OCI-LY3 (cell line): ENCODE measurements at regions not wholly inside any gene's neighbourhood (a gene's known extent, or its start where the extent isn't known, plus 50 kb on each side); places are given as distances from the start of the nearest gene placed in this dataset.

Experiments used
- H2AFZ ChIP-seq: fragments of 200-600, 300-600 bp; shearing (Covaris generic); 2 replicates; pipeline ENCODE4 v1.6.0; 2014; ENCODE audit warnings: antibody characterized with exemption, low read depth, low read length
- H3K27ac ChIP-seq: fragments of 200-600, 300-600 bp; sonication (generic); 2 replicates; pipeline ENCODE4 v1.5.1; 2014; ENCODE audit warnings: mild to moderate bottlenecking, low read length, moderate library complexity, mixed read lengths
- H3K27me3 ChIP-seq: fragments of 200-600, 300-600 bp; sonication (generic); 2 replicates; pipeline ENCODE4 v1.6.1; 2014; ENCODE audit warnings: low read depth, low read length, mixed read lengths
- H3K36me3 ChIP-seq: fragments of 200-600, 300-600 bp; sonication (generic); replicated peaks from 2 replicates; pipeline ENCODE3; 2014; ENCODE audit warnings: low read depth, low read length, mixed read lengths
- H3K4me1 ChIP-seq: fragments of 300-600, 200-600 bp; sonication (generic); 2 replicates; pipeline ENCODE4 v1.6.1; 2014; ENCODE audit warnings: low read length, mixed read lengths
- H3K4me2 ChIP-seq: fragments of 200-600, 300-600 bp; sonication (generic); 2 replicates; pipeline ENCODE4 v1.6.1; 2014; ENCODE audit warnings: low read length, mixed read lengths
- H3K4me3 ChIP-seq: fragments of 300-600, 200-600 bp; sonication (generic); 2 replicates; pipeline ENCODE4 v1.5.1; 2014; ENCODE audit warnings: antibody characterized with exemption, mild to moderate bottlenecking, low read length, moderate library complexity
- H3K79me2 ChIP-seq: fragments of 300-600, 200-600 bp; shearing (Covaris generic); 2 replicates; pipeline ENCODE4 v1.6.1; 2014; ENCODE audit warnings: mild to moderate bottlenecking, low read length, mixed read lengths
- H3K9ac ChIP-seq: fragments of 300-600, 200-600 bp; shearing (Covaris generic); 2 replicates; pipeline ENCODE4 v1.6.0; 2014; ENCODE audit warnings: mild to moderate bottlenecking, low read length, moderate library complexity
- H3K9me3 ChIP-seq: fragments of 200-600, 300-600 bp; shearing (Covaris generic); 2 replicates; pipeline ENCODE4 v1.6.1; 2014; ENCODE audit warnings: low read length, mixed read lengths; ENCODE audit not compliant: insufficient read depth
- H4K20me1 ChIP-seq: fragments of 200-600, 300-600 bp; sonication (generic); 2 replicates; pipeline ENCODE4 v1.6.1; 2016; ENCODE audit warnings: low read length, mixed read lengths; ENCODE audit not compliant: insufficient read depth
- CTCF ChIP-seq: fragments of 200-600, 300-600 bp; sonication (generic); IDR thresholded peaks from 2 replicates; pipeline ENCODE4 v1.5.1; 2014; ENCODE audit warnings: antibody characterized with exemption, low read length, low read depth
- EZH2phosphoT487 ChIP-seq: fragments of 200-600 bp; shearing (Covaris generic); IDR thresholded peaks from 2 replicates; pipeline ENCODE4 v1.6.1; 2018; ENCODE audit warnings: antibody characterized with exemption, mixed run types, low read depth

DNA sequence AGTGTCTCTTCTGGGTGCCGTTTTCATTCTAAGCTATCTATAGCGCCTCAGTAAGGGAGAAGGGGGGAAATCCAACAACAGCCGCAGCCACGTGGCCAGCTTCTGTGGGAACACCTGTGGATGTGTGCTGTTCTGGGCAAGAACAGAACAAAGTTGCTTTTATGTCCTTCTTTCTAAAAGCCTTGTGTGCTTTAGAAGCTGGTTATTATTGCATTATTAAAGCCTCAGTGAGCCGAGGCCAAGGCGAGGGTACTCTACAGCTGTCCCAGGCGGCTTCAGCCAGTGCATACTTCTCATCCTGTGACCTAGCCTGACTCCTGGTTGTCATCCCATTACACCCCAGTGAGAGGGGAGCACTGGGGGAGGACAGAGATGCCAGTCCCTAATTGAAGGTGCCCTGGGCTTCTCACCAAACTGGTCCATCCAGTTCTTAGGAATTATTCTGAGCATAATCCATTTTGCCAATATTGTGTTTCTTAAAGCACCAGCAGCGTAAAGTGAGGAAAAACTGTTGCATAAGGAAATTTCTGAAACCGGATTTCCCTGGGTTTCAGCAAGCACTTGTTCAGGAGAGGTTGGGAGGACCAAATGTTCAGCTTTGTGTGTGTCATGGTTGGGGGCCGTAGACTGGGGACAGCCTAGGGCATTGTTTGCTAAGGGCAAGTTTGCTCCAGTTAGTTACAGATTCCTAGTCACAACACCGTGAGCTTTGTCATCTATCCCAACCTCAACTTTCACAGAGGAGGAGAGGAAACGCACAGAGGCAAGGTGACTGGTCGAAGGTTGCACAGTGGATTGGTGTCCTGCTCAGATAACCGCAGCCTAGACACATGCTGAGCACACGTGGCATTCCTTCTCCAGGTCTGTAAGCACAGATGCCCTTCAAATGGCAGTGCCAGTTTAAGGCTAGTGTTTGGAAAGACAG, 61.0 kb upstream of the ATP1A1 start:
- no peak overlapping the region for H3K27ac ChIP-seq

DNA sequence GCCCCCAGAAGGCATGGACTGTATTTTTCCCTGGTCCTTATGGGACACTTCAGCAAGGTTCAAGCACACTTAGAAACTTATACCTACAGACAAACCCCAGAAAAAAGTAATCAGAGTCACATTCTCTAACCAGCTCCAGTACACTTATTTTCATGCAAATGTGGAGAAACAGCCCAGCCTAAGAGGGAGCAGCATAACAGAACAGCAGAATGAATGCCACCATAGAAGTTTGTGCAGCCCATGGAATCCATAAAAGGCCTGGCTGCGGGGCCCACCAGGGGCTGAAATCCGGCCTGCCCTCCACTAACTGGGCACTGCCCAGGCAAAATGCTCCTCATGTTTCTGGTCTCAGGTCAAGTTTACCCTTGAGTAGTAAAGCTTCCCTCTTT, 60.4 kb upstream of the ATP1A1 start:
- TF ChIP-seq CTCF (no peak), EZH2phosphoT487 (no peak)
- Histone ChIP-seq H3K9me3 (no peaks in the 10 kb centered on the region), H3K4me2 (no peak overlapping the region), H3K79me2 (no peaks in the 10 kb centered on the region), H3K4me1 (no peaks in the 10 kb centered on the region), H2AFZ (no peak overlapping the region), H4K20me1 (no peaks in the 10 kb centered on the region), H3K36me3 (no peaks in the 10 kb centered on the region), H3K9ac (no peak overlapping the region), H3K4me3 (no peak overlapping the region), H3K27ac (no peak overlapping the region), H3K27me3 (no peaks in the 10 kb centered on the region)

More for the DNA sequence above, 61.0 kb upstream of the ATP1A1 start:
- Histone ChIP-seq H3K4me3 (no peak overlapping the region), H4K20me1 (no peaks in the 10 kb centered on the region), H3K27me3 (no peaks in the 10 kb centered on the region), H3K4me2 (no peak overlapping the region), H2AFZ (no peak overlapping the region), H3K36me3 (no peaks in the 10 kb centered on the region), H3K79me2 (no peaks in the 10 kb centered on the region), H3K9me3 (no peaks in the 10 kb centered on the region), H3K4me1 (no peaks in the 10 kb centered on the region), H3K9ac (no peak overlapping the region)
- TF ChIP-seq EZH2phosphoT487, result no peak
- no peak for TF ChIP-seq CTCF

GRCh38 chr1:116313776-116314175, 59.3 kb upstream of the ATP1A1 start:
- Histone ChIP-seq H3K9ac (no peak overlapping the region), H2AFZ (no peak overlapping the region), H3K27me3 (no peaks in the 10 kb centered on the region), H4K20me1 (no peaks in the 10 kb centered on the region), H3K4me2 (no peak overlapping the region), H3K4me3 (no peak overlapping the region), H3K36me3 (no peaks in the 10 kb centered on the region), H3K9me3 (no peaks in the 10 kb centered on the region), H3K27ac (no peak overlapping the region), H3K79me2 (no peaks in the 10 kb centered on the region), H3K4me1 (no peaks in the 10 kb centered on the region)
- TF ChIP-seq CTCF (no peak), EZH2phosphoT487 (no peak)

DNA sequence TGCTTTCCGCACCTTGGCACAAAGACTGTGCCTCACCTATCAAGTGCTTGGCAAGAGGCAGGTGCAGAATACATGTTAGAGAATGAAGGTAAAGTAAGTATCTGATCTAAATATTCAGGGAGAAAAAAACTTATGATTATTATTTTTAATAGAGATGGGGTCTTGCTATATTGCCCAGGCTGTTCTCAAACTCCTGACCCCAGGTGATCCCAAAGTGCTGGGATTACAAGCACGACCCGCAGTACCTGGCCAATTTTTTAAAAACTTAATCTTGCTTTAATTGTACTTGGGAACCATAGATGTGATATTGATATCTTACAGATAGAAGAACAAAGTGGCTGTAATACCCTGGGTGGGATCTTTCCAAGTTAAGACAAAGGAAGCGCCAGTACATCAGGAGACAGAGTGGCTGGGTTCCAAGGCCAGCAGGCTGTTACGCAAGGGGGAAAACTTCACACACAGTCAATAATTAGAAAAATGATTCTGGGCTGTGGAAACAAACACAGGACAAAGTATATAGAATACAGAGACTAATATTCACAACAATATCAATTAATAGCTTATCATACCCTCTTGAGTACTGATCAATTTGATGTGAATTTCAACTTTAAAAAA, 58.6 kb upstream of the ATP1A1 start:
- H3K9ac ChIP-seq, result no peak overlapping the region
- no peaks in the 10 kb centered on the region for H3K79me2 ChIP-seq
- TF ChIP-seq CTCF (no peak), EZH2phosphoT487 (no peak)
- H3K4me1 ChIP-seq, result no peaks in the 10 kb centered on the region
- H2AFZ ChIP-seq, result no peak overlapping the region
- no peak overlapping the region for H3K27ac ChIP-seq
- H3K27me3 ChIP-seq, result no peaks in the 10 kb centered on the region
- H3K9me3 ChIP-seq, result no peaks in the 10 kb centered on the region
- no peak overlapping the region for H3K4me3 ChIP-seq
- no peak overlapping the region for H3K4me2 ChIP-seq
- H4K20me1 ChIP-seq, result no peaks in the 10 kb centered on the region
- H3K36me3 ChIP-seq, result no peaks in the 10 kb centered on the region
